Natural killer cell (primary cell): ENCODE measurements at regions not wholly inside any gene's neighbourhood (a gene's known extent, or its start where the extent isn't known, plus 50 kb on each side); places are given as distances from the start of the nearest gene placed in this dataset.

Experiments
- ATAC-seq, 3 donors: fragments of 150-1000 bp in 2 of 3; fragments of 200-7000 bp in 1 of 3; cut with Tn5 transposase; 1 replicate in 1 of 3; 2 replicates in 2 of 3; pipeline ENCODE4 v1.10.0; 2021; ENCODE audit warnings: mild to moderate bottlenecking in 2 of 3, moderate library complexity in 2 of 3
- DNase-seq, 2 donors: peaks; one replicate each; pipeline versions ENCODE4 v3.0.0 to v3.0.0-alpha.2; 2013 to 2021; ENCODE audit warnings: mixed read lengths in 1 of 2
- H3K27ac ChIP-seq: one replicate; pipeline ENCODE4 v1.5.1; 2013; ENCODE audit warnings: mild to moderate bottlenecking, low read length
- H3K27me3 ChIP-seq: one replicate; pipeline ENCODE4 v1.6.1; 2013; ENCODE audit warnings: low read length; ENCODE audit not compliant: control insufficient read depth, insufficient read depth
- H3K36me3 ChIP-seq: one replicate; pipeline ENCODE4 v1.6.1; 2013; ENCODE audit warnings: low read length; ENCODE audit not compliant: control insufficient read depth, insufficient read depth
- H3K4me1 ChIP-seq: one replicate; pipeline ENCODE4 v1.6.1; 2013; ENCODE audit warnings: low read length; ENCODE audit not compliant: control insufficient read depth, insufficient read depth
- H3K4me3 ChIP-seq: one replicate; pipeline ENCODE4 v1.5.1; 2013; ENCODE audit warnings: low read length
- H3K9me3 ChIP-seq: one replicate; pipeline ENCODE4 v1.6.1; 2013; ENCODE audit warnings: low read length; ENCODE audit not compliant: control insufficient read depth, insufficient read depth
- H3K27ac Mint-ChIP-seq, 2 donors: one replicate each; pipeline ENCODE4 v1.8.0; 2022; ENCODE audit warnings: mild to moderate bottlenecking in 2 of 2, mixed read lengths in 2 of 2, moderate library complexity in 1 of 2
- H3K27me3 Mint-ChIP-seq, 2 donors: one replicate each; pipeline ENCODE4 v1.8.0; 2022; ENCODE audit warnings: low read depth in 2 of 2, mixed read lengths in 2 of 2
- H3K36me3 Mint-ChIP-seq: one replicate; pipeline ENCODE4 v1.8.0; 2022; ENCODE audit warnings: mixed read lengths
- H3K4me1 Mint-ChIP-seq, 2 donors: one replicate each; pipeline ENCODE4 v1.8.0; 2022; ENCODE audit warnings: mixed read lengths in 2 of 2
- H3K4me3 Mint-ChIP-seq: one replicate; pipeline ENCODE4 v1.8.0; 2022; ENCODE audit warnings: mild to moderate bottlenecking, moderate library complexity, mixed read lengths
- H3K9me3 Mint-ChIP-seq, 2 donors: one replicate each; pipeline ENCODE4 v1.8.0; 2022; ENCODE audit warnings: mixed read lengths in 2 of 2
- WGBS: methylation state at CpG from one replicate; pipeline ENCODE4 v1.1.7; 2013; ENCODE audit warnings: missing lambda C conversion rate; ENCODE audit not compliant: insufficient coverage; 5-methylcytosine and 5-hydroxymethylcytosine counted together
- intact Hi-C: fragments of 100-400 bp; cut with micrococcal nuclease; formaldehyde crosslinking; loops from one replicate; pipeline ENCODE4 v1.14.2; 2022
- TF ChIP-seq, protein P1 (sequence below): fragments of 200-600 bp; IDR thresholded peaks from one replicate; pipeline ENCODE4 v1.8.0; 2022; ENCODE audit warnings: antibody characterized with exemption

- 81% methylated on average over 3 of the region's 3 CpGs for WGBS
- TF ChIP-seq, protein P1, sequence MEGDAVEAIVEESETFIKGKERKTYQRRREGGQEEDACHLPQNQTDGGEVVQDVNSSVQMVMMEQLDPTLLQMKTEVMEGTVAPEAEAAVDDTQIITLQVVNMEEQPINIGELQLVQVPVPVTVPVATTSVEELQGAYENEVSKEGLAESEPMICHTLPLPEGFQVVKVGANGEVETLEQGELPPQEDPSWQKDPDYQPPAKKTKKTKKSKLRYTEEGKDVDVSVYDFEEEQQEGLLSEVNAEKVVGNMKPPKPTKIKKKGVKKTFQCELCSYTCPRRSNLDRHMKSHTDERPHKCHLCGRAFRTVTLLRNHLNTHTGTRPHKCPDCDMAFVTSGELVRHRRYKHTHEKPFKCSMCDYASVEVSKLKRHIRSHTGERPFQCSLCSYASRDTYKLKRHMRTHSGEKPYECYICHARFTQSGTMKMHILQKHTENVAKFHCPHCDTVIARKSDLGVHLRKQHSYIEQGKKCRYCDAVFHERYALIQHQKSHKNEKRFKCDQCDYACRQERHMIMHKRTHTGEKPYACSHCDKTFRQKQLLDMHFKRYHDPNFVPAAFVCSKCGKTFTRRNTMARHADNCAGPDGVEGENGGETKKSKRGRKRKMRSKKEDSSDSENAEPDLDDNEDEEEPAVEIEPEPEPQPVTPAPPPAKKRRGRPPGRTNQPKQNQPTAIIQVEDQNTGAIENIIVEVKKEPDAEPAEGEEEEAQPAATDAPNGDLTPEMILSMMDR: no peak
- Mint-ChIP-seq H3K9me3 (no peaks in the 10 kb centered on the region), H3K4me1 (no peaks in the 10 kb centered on the region), H3K4me3 (no peak overlapping the region), H3K36me3 (no peaks in the 10 kb centered on the region), H3K27me3 (peaks cover 3 to 5% of the 10 kb centered on the region in 2 donors), H3K27ac (no peak overlapping the region)
- Histone ChIP-seq H3K36me3 (no peaks in the 10 kb centered on the region), H3K27me3 (no peaks in the 10 kb centered on the region), H3K4me1 (peaks cover 6% of the 10 kb centered on the region), H3K27ac (no peak overlapping the region), H3K4me3 (no peak overlapping the region), H3K9me3 (no peaks in the 10 kb centered on the region)
- no peak for DNase-seq
- ATAC-seq: no peak
- intact Hi-C loops: no loop called here
These were observed 64.8 kb upstream of the PLEKHG3 start for GRCh38 chr14:64639340-64639821.

DNA sequence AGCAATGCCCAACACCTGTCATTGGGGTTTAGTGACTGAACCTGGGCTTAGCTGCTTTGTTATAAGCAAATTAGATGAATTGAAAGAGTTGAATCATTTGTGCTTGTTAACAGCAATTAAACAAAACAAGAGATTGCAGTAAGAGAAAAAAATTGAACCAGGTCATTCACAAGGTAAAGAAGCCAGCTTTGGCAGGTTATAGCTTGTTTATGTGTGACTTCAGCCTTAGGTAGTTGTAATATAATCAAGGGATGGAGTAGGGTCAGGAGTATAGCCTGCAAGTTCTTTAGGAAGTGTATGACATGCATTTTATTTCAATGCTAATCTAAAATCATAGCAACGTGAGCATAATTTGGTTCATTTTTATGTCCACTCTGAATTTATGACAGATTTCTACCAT, 63.4 kb upstream of the PLEKHG3 start:
- Mint-ChIP-seq H3K27me3 (peaks cover 3 to 13% of the 10 kb centered on the region in 2 donors), H3K27ac (no peak overlapping the region), H3K36me3 (no peaks in the 10 kb centered on the region), H3K9me3 (no peaks in the 10 kb centered on the region), H3K4me3 (no peak overlapping the region), H3K4me1 (no peaks in the 10 kb centered on the region)
- TF ChIP-seq, protein P1: no peak
- Histone ChIP-seq H3K27me3 (no peaks in the 10 kb centered on the region), H3K4me1 (peaks cover 6% of the 10 kb centered on the region), H3K27ac (no peak overlapping the region), H3K9me3 (no peaks in the 10 kb centered on the region), H3K36me3 (no peaks in the 10 kb centered on the region), H3K4me3 (no peak overlapping the region)
- intact Hi-C loops: no loop called here
- no peak for ATAC-seq
- no peak for DNase-seq
- 67% methylated on average over 1 of the region's 1 CpG for WGBS

GRCh38 chr14:64641760-64642159, 62.5 kb upstream of the PLEKHG3 start:
- Mint-ChIP-seq H3K4me3 (no peak overlapping the region), H3K4me1 (no peaks in the 10 kb centered on the region), H3K9me3 (no peaks in the 10 kb centered on the region), H3K36me3 (no peaks in the 10 kb centered on the region), H3K27me3 (peaks cover 3 to 14% of the 10 kb centered on the region in 2 donors), H3K27ac (no peak overlapping the region)
- Histone ChIP-seq H3K9me3 (no peaks in the 10 kb centered on the region), H3K27me3 (no peaks in the 10 kb centered on the region), H3K4me3 (no peak overlapping the region), H3K4me1 (peaks cover 1% of the 10 kb centered on the region), H3K27ac (no peak overlapping the region), H3K36me3 (no peaks in the 10 kb centered on the region)
- intact Hi-C loops: no loop called here
- ATAC-seq (no peak), DNase-seq (no peak)
- 64% methylated on average over 2 of the region's 3 CpGs for WGBS
- TF ChIP-seq, protein P1: no peak

- DNase-seq: no peak
- H3K27ac Mint-ChIP-seq: no peak overlapping the region
- no peak for ATAC-seq
- H3K4me3 Mint-ChIP-seq: no peak overlapping the region
- H3K36me3 Mint-ChIP-seq: no peaks in the 10 kb centered on the region
- Histone ChIP-seq H3K4me1 (no peaks in the 10 kb centered on the region), H3K9me3 (no peaks in the 10 kb centered on the region), H3K36me3 (no peaks in the 10 kb centered on the region), H3K27me3 (no peaks in the 10 kb centered on the region), H3K27ac (no peak overlapping the region), H3K4me3 (no peak overlapping the region)
- TF ChIP-seq, protein P1: no peak
- H3K27me3 Mint-ChIP-seq: peaks cover 3 to 14% of the 10 kb centered on the region in 2 donors
- intact Hi-C loops: no loop called here
- 92% methylated on average over 3 of the region's 3 CpGs for WGBS
- H3K4me1 Mint-ChIP-seq: peaks cover 4% of the 10 kb centered on the region in 2 donors
- no peaks in the 10 kb centered on the region for H3K9me3 Mint-ChIP-seq
These were observed 60.5 kb upstream of the PLEKHG3 start for GRCh38 chr14:64643709-64644108.
